Astrocyte of the cerebellum (primary cell): ENCODE measurements at regions not wholly inside any gene's neighbourhood (a gene's known extent, or its start where the extent isn't known, plus 50 kb on each side); places are given as distances from the start of the nearest gene placed in this dataset.

Experiments used
- DNase-seq: peaks from one replicate; pipeline ENCODE4 v3.0.0-alpha.2; 2011; ENCODE audit warnings: low read depth
- H3K4me3 ChIP-seq: 2 replicates; pipeline ENCODE4 v1.5.1; 2011; ENCODE audit warnings: mild to moderate bottlenecking, low read depth, low read length, moderate library complexity
- in situ Hi-C: cut with HindIII; loops from 2 replicates; pipeline ENCODE4 v1.10.0; 2017; ENCODE audit warnings: low sequenced_read_pairs
- TF ChIP-seq, protein P1 (sequence below): IDR thresholded peaks from 2 replicates; pipeline ENCODE4 v1.5.1; 2012; ENCODE audit warnings: low read length, low read depth, moderate library complexity, mild to moderate bottlenecking; ENCODE audit errors: missing control alignments

- no peak overlapping the region for H3K4me3 ChIP-seq
Observed at GRCh38 chr2:234640657-234641056, 143.8 kb upstream of the ARL4C start.

GRCh38 chr2:234638966-234639365 lies 142.1 kb upstream of the ARL4C start:
- TF ChIP-seq, protein P1, sequence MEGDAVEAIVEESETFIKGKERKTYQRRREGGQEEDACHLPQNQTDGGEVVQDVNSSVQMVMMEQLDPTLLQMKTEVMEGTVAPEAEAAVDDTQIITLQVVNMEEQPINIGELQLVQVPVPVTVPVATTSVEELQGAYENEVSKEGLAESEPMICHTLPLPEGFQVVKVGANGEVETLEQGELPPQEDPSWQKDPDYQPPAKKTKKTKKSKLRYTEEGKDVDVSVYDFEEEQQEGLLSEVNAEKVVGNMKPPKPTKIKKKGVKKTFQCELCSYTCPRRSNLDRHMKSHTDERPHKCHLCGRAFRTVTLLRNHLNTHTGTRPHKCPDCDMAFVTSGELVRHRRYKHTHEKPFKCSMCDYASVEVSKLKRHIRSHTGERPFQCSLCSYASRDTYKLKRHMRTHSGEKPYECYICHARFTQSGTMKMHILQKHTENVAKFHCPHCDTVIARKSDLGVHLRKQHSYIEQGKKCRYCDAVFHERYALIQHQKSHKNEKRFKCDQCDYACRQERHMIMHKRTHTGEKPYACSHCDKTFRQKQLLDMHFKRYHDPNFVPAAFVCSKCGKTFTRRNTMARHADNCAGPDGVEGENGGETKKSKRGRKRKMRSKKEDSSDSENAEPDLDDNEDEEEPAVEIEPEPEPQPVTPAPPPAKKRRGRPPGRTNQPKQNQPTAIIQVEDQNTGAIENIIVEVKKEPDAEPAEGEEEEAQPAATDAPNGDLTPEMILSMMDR: no peak
- DNase-seq: no peak
- in situ Hi-C loops: no loop called here
- no peak overlapping the region for H3K4me3 ChIP-seq

More at GRCh38 chr2:234640657-234641056, 143.8 kb upstream of the ARL4C start:
- DNase-seq: no peak
- TF ChIP-seq, protein P1: no peak
- in situ Hi-C loops: no loop called here

DNA sequence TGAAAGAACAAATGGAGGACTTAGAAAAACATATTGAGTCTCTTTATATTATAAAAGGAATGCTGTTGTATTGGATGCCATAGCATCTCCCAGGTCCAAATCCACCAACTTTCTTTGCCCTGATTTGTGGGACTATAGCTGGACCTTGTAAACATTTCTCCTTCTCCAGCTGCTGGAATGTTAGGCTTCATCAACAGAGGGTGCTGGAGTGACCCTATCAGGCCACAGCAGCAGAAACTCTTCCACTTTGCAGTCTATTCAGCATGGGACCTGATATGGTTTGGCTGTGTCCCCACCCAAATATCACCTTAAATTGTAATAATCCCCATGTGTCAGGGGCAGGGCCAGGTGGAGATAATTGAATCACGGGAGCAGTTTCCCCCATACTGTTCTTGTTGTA lies 138.4 kb upstream of the ARL4C start:
- no peak for DNase-seq
- no peak overlapping the region for H3K4me3 ChIP-seq
- in situ Hi-C loops: no loop called here
- TF ChIP-seq, protein P1: no peak

- TF ChIP-seq, protein P1: no peak
- H3K4me3 ChIP-seq: no peak overlapping the region
- no peak for DNase-seq
- in situ Hi-C loops: no loop called here
Observed at GRCh38 chr2:234633581-234634230, 136.8 kb upstream of the ARL4C start.

GRCh38 chr2:234632527-234633391 lies 135.9 kb upstream of the ARL4C start:
- DNase-seq: peak; percentile 92
- in situ Hi-C loops: no loop called here
- H3K4me3 ChIP-seq: no peak overlapping the region
- TF ChIP-seq, protein P1: no peak

DNA sequence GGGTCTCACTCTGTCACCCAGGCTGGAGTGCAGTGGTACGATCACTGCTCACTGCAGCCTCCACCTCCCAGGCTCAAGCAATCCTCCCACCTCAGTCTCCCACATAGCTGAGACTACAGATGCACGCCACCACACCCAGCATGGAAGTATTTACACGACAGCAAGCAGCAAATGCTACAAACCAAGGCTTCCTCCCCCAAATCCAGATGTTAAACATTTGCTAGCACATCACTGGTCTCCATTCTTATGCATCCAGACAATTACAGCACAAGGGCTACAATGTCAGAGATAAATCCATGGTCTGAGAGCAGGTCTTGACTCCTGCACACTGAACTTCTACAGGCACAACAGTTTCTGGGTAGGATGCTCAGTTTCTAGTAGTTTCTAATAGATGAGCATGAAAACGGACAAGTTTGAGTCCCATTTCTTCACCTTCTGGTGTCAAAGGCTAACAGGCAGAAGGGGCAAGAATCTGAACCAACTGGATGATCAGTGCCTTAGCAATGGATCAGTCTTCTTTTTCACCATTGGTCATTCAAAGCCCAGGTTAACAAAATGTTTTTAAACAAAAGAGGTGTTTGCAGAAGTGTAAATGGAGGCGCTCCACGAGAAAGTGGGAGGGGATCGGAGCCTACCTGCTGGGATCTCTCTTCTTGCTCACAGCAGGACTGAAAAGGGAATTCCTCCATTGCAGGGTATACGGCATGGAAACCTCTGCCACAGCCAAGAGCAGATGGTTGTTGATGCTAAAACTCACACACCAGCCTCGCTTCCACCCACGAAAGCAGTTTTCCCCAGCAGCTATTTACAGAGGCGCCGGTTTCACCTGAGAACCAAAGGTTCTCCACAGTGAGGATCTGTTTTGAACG lies 135.0 kb upstream of the ARL4C start:
- in situ Hi-C loops: no loop called here
- no peak for DNase-seq

More for the DNA sequence above, 135.0 kb upstream of the ARL4C start:
- TF ChIP-seq, protein P1: no peak
- no peak overlapping the region for H3K4me3 ChIP-seq
